Esophagus muscularis mucosa (tissue), 4 donors: ENCODE measurements at regions not wholly inside any gene's neighbourhood (a gene's known extent, or its start where the extent isn't known, plus 50 kb on each side); places are given as distances from the start of the nearest gene placed in this dataset.

Experiments
- DNase-seq: peaks from one replicate; pipeline ENCODE4 v3.0.0-alpha.2; 2017; ENCODE audit errors: extremely low spot score
- H3K27ac ChIP-seq, 4 donors: fragments of 200-600 bp; sonication (generic); replicated peaks in 1 of 4; 1 replicate in 3 of 4; 2 replicates in 1 of 4; pipeline ENCODE4 v1.5.1; 2016 to 2019; ENCODE audit warnings: mild to moderate bottlenecking in 1 of 4
- H3K27me3 ChIP-seq, 4 donors: fragments of 200-600 bp; sonication (generic); one replicate each; pipeline versions ENCODE4 v1.5.1 to v1.6.0; 2016 to 2019
- H3K36me3 ChIP-seq, 4 donors: fragments of 200-600 bp; sonication (generic); one replicate each; pipeline ENCODE4 v1.5.1; 2016 to 2019
- H3K4me1 ChIP-seq, 4 donors: fragments of 200-600 bp; sonication (generic); one replicate each; pipeline ENCODE4 v1.5.1; 2016 to 2019
- H3K4me3 ChIP-seq, 4 donors: fragments of 200-600 bp; sonication (generic); 1 replicate in 2 of 4; 2 replicates in 2 of 4; pipeline ENCODE4 v1.5.1; 2016 to 2019; ENCODE audit warnings: mild to moderate bottlenecking in 4 of 4, moderate library complexity in 1 of 4
- H3K9me3 ChIP-seq, 4 donors: fragments of 200-600 bp; sonication (generic); 1 replicate in 3 of 4; 2 replicates in 1 of 4; pipeline ENCODE4 v1.5.1; 2016 to 2019
- CTCF ChIP-seq, 3 experiments: fragments of 200-600 bp in 2 of 3; fragments of 450-650 bp in 1 of 3; sonication (generic) in 2 of 3; IDR thresholded peaks; one replicate each; pipeline ENCODE4 v1.5.1; 2017 to 2019; ENCODE audit warnings: antibody characterized with exemption in 3 of 3, mild to moderate bottlenecking in 2 of 3, moderate library complexity in 1 of 3
- EP300 ChIP-seq: sonication (generic); formaldehyde crosslinking; IDR thresholded peaks from one replicate; pipeline ENCODE4 v1.6.1; 2017; ENCODE audit warnings: antibody characterized with exemption
- POLR2A ChIP-seq: fragments of 450-650 bp; IDR thresholded peaks from one replicate; pipeline ENCODE4 v1.6.1; 2017; ENCODE audit warnings: antibody characterized with exemption, moderate library complexity, mild to moderate bottlenecking, low read depth
- POLR2AphosphoS5 ChIP-seq, 2 donors: sonication (generic); formaldehyde crosslinking; IDR thresholded peaks; one replicate each; pipeline ENCODE4 v1.6.1; 2017; ENCODE audit warnings: antibody characterized with exemption in 2 of 2
- WGBS: methylation state at CpG from one replicate; pipeline ENCODE4 v1.1.5; 2018; 5-methylcytosine and 5-hydroxymethylcytosine counted together
- intact Hi-C: fragments of 100-400 bp; cut with DNase I; formaldehyde crosslinking; loops from one replicate; pipeline ENCODE4 v1.15.1; 2023

- WGBS = 80% methylated on average over 5 of the region's 5 CpGs
- Histone ChIP-seq H3K27me3 (no peaks in the 10 kb centered on the region), H3K9me3 (peaks cover 0 to 14% (median 11%) of the 10 kb centered on the region in 4 donors), H3K27ac (no peak overlapping the region), H3K4me3 (no peak overlapping the region), H3K36me3 (no peaks in the 10 kb centered on the region), H3K4me1 (no peaks in the 10 kb centered on the region)
- intact Hi-C loops = no loop called here
- DNase-seq = no peak
- TF ChIP-seq POLR2AphosphoS5 (IDR thresholded peaks at IDR 0.05) (no peak), POLR2A (no peak), CTCF (IDR thresholded peaks at IDR 0.05) (no peak), EP300 (no peak)
Measured at GRCh38 chr2:60271713-60272112, 281.7 kb downstream of the BCL11A start.

GRCh38 chr2:60271131-60271530, 282.3 kb downstream of the BCL11A start:
- no peaks in the 10 kb centered on the region for H3K4me1 ChIP-seq
- no peak overlapping the region for H3K27ac ChIP-seq
- H3K27me3 ChIP-seq = no peaks in the 10 kb centered on the region
- no peaks in the 10 kb centered on the region for H3K36me3 ChIP-seq
- intact Hi-C loops = no loop called here
- peaks cover 0 to 14% (median 11%) of the 10 kb centered on the region in 4 donors for H3K9me3 ChIP-seq
- no peak for DNase-seq
- WGBS = 87% methylated on average over 7 of the region's 7 CpGs
- no peak overlapping the region for H3K4me3 ChIP-seq
- TF ChIP-seq POLR2AphosphoS5 (IDR thresholded peaks at IDR 0.05) = no peak
- no peak for TF ChIP-seq POLR2A
- TF ChIP-seq CTCF (IDR thresholded peaks at IDR 0.05) = no peak

GRCh38 chr2:60268661-60269060, 284.8 kb downstream of the BCL11A start:
- TF ChIP-seq POLR2A (no peak), EP300 (no peak), POLR2AphosphoS5 (IDR thresholded peaks at IDR 0.05) (no peak)
- Histone ChIP-seq H3K4me1 (no peaks in the 10 kb centered on the region), H3K4me3 (no peak overlapping the region), H3K9me3 (no peaks in the 10 kb centered on the region), H3K27me3 (no peaks in the 10 kb centered on the region), H3K36me3 (no peaks in the 10 kb centered on the region), H3K27ac (no peak overlapping the region)
- WGBS = 82% methylated on average over 2 of the region's 2 CpGs
- DNase-seq = no peak
- intact Hi-C loops = no loop called here

GRCh38 chr2:60268032-60268431, 285.4 kb downstream of the BCL11A start:
- Histone ChIP-seq H3K36me3 (no peaks in the 10 kb centered on the region), H3K4me1 (no peaks in the 10 kb centered on the region), H3K27ac (no peak overlapping the region), H3K4me3 (no peak overlapping the region), H3K9me3 (no peaks in the 10 kb centered on the region), H3K27me3 (no peaks in the 10 kb centered on the region)
- DNase-seq = no peak
- TF ChIP-seq POLR2AphosphoS5 (IDR thresholded peaks at IDR 0.05) (no peak), EP300 (no peak), POLR2A (no peak)
- WGBS = 76% methylated on average over 4 of the region's 4 CpGs
- intact Hi-C loops = no loop called here

- Histone ChIP-seq H3K36me3 (no peaks in the 10 kb centered on the region), H3K4me3 (no peak overlapping the region), H3K4me1 (no peaks in the 10 kb centered on the region), H3K27ac (no peak overlapping the region), H3K27me3 (no peaks in the 10 kb centered on the region), H3K9me3 (no peaks in the 10 kb centered on the region)
- no peak for TF ChIP-seq POLR2A
- no peak for TF ChIP-seq CTCF (IDR thresholded peaks at IDR 0.05)
- TF ChIP-seq EP300 = no peak
- no peak for TF ChIP-seq POLR2AphosphoS5 (IDR thresholded peaks at IDR 0.05)
- DNase-seq = no peak
- intact Hi-C loops = no loop called here
- WGBS = 93% methylated on average over 5 of the region's 5 CpGs
Measured at GRCh38 chr2:60267122-60267521, 286.3 kb downstream of the BCL11A start.

GRCh38 chr2:60262178-60262577, 291.3 kb downstream of the BCL11A start:
- Histone ChIP-seq H3K4me3 (no peak overlapping the region), H3K36me3 (no peaks in the 10 kb centered on the region), H3K27me3 (no peaks in the 10 kb centered on the region), H3K27ac (no peak overlapping the region), H3K9me3 (no peaks in the 10 kb centered on the region), H3K4me1 (no peaks in the 10 kb centered on the region)
- 71% methylated on average over 7 of the region's 7 CpGs for WGBS
- no peak for TF ChIP-seq POLR2A
- no peak for TF ChIP-seq EP300
- TF ChIP-seq CTCF (IDR thresholded peaks at IDR 0.05) = no peak
- TF ChIP-seq POLR2AphosphoS5 (IDR thresholded peaks at IDR 0.05) = no peak
- peak; percentile 89 for DNase-seq
- intact Hi-C loops = no loop called here
